Smooth muscle cell (in vitro differentiated cells): ENCODE measurements at regions not wholly inside any gene's neighbourhood (a gene's known extent, or its start where the extent isn't known, plus 50 kb on each side); places are given as distances from the start of the nearest gene placed in this dataset.
"Not testable (repeated sequence)": the region's sequence is repeated elsewhere in the genome, so short reads cannot be mapped to it uniquely, and the experiment has no call there.

Experiments
- DNase-seq: peaks from one replicate; lab custom pipeline; 2025; ENCODE audit not compliant: unreplicated experiment; lab: John Stamatoyannopoulos, UW
- H2AFZ ChIP-seq: fragments of 200-600 bp; sonication (generic); 2 replicates; pipeline ENCODE4 v1.6.0; 2016; ENCODE audit warnings: antibody characterized with exemption, low read depth, mild to moderate bottlenecking
- H3F3A ChIP-seq: fragments of 200-600 bp; sonication (generic); 2 replicates; pipeline ENCODE4 v1.6.0; 2017; ENCODE audit warnings: antibody characterized with exemption, low read depth
- H3K27ac ChIP-seq: fragments of 200-600 bp; sonication (generic); 2 replicates; pipeline ENCODE4 v1.5.1; 2016; ENCODE audit warnings: low read depth, mild to moderate bottlenecking
- H3K27me3 ChIP-seq: fragments of 200-600 bp; sonication (generic); 2 replicates; pipeline ENCODE4 v1.6.1; 2016; ENCODE audit warnings: low read depth, mild to moderate bottlenecking
- H3K36me3 ChIP-seq: fragments of 200-600 bp; sonication (generic); 2 replicates; pipeline ENCODE4 v1.5.1; 2016; ENCODE audit warnings: low read depth
- H3K4me1 ChIP-seq: fragments of 200-600 bp; sonication (generic); 2 replicates; pipeline ENCODE4 v1.5.1; 2016; ENCODE audit warnings: low read depth
- H3K4me2 ChIP-seq: fragments of 200-600 bp; sonication (generic); 2 replicates; pipeline ENCODE4 v1.6.0; 2016; ENCODE audit warnings: mild to moderate bottlenecking
- H3K4me3 ChIP-seq: fragments of 200-600 bp; sonication (generic); 2 replicates; pipeline ENCODE4 v1.5.1; 2016; ENCODE audit warnings: mild to moderate bottlenecking
- H3K79me2 ChIP-seq: fragments of 200-600 bp; sonication (generic); 2 replicates; pipeline ENCODE4 v1.6.0; 2016; ENCODE audit warnings: low read depth, mild to moderate bottlenecking
- H3K9ac ChIP-seq: fragments of 200-600 bp; sonication (generic); 2 replicates; pipeline ENCODE4 v1.6.0; 2016; ENCODE audit warnings: low read depth
- H3K9me3 ChIP-seq: fragments of 200-600 bp; sonication (generic); replicated peaks from 2 replicates; pipeline ENCODE4 v1.5.1; 2016; ENCODE audit warnings: low read depth
- H4K20me1 ChIP-seq: fragments of 200-600 bp; sonication (generic); 2 replicates; pipeline ENCODE4 v1.6.0; 2016; ENCODE audit warnings: low read depth
- WGBS: methylation state at CpG from one replicate; pipeline ENCODE4 v1.1.7; 2016; ENCODE audit warnings: low lambda C conversion rate; 5-methylcytosine and 5-hydroxymethylcytosine counted together
- TF ChIP-seq, protein P1 (sequence below): fragments of 200-600 bp; sonication (generic); IDR thresholded peaks from 2 replicates; pipeline ENCODE4 v1.5.1; 2017; ENCODE audit warnings: borderline replicate concordance, mild to moderate bottlenecking, antibody characterized with exemption; ENCODE audit not compliant: insufficient read depth, poor library complexity, severe bottlenecking

DNA sequence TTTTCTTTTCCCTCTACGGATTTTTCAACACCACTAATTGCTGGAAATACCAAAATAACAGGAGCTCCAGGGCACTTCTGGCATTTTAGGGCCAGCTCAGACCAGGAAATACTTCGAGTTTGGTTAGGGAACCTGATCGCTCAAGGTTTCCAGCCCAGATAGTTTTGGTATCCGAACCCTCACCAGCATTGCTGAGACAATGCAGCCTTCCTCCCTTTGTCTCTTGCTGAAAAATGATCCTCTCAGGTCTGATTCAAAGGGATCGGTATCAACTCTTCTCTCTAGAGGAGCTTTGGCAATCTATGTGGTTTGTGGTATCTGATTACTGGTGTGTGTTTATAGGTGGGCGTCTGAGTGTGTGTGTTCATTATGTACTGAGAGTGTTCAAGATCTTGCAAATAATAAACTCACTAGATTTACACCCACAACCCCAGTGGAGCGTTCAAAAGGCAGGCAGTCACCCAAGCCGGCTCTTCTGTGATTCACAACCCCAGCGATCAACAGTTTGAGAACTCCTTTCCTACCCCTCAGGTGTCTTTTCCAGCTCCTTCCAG is 122.8 kb upstream of the EGFLAM start:
- H3K27me3 ChIP-seq, result peaks cover 10% of the 10 kb centered on the region
- peak overlapping the region; percentile 12 for H3K9ac ChIP-seq
- no peaks in the 10 kb centered on the region for H3F3A ChIP-seq
- no peaks in the 10 kb centered on the region for H3K36me3 ChIP-seq
- TF ChIP-seq, protein P1, sequence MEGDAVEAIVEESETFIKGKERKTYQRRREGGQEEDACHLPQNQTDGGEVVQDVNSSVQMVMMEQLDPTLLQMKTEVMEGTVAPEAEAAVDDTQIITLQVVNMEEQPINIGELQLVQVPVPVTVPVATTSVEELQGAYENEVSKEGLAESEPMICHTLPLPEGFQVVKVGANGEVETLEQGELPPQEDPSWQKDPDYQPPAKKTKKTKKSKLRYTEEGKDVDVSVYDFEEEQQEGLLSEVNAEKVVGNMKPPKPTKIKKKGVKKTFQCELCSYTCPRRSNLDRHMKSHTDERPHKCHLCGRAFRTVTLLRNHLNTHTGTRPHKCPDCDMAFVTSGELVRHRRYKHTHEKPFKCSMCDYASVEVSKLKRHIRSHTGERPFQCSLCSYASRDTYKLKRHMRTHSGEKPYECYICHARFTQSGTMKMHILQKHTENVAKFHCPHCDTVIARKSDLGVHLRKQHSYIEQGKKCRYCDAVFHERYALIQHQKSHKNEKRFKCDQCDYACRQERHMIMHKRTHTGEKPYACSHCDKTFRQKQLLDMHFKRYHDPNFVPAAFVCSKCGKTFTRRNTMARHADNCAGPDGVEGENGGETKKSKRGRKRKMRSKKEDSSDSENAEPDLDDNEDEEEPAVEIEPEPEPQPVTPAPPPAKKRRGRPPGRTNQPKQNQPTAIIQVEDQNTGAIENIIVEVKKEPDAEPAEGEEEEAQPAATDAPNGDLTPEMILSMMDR, result no peak
- H3K4me1 ChIP-seq, result no peaks in the 10 kb centered on the region
- peak overlapping the region; percentile 62 for H3K4me2 ChIP-seq
- 45% methylated on average over 9 of the region's 9 CpGs for WGBS
- H2AFZ ChIP-seq, result no peak overlapping the region
- H3K27ac ChIP-seq, result peak overlapping the region; percentile 84
- no peak for DNase-seq
- H3K79me2 ChIP-seq, result no peaks in the 10 kb centered on the region
- H3K9me3 ChIP-seq, result no peaks in the 10 kb centered on the region
- no peak overlapping the region for H3K4me3 ChIP-seq
- no peaks in the 10 kb centered on the region for H4K20me1 ChIP-seq

DNA sequence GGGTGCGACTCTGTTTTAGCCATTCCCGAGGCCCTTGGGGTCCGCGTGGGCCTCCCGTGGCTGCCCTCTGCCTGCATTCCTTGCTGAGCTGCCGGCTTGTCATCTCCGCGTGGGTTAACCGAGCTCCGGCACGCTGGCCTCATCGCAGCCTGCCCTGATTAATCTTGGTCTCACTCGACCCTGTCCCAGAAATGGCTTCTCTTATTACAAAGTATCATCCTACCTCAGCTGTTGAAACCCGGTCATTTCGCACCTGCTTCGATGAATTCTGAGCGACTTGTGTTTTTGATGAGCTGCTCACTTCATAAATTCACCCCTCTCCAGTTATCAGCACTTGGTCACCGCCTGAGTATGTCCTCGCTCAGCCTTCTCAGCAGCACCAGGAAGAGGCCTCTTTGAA is 123.5 kb upstream of the EGFLAM start:
- no peaks in the 10 kb centered on the region for H3K79me2 ChIP-seq
- no peaks in the 10 kb centered on the region for H3F3A ChIP-seq
- peak overlapping the region; percentile 62 for H3K4me2 ChIP-seq
- DNase-seq, result no peak
- WGBS, result 32% methylated on average over 19 of the region's 19 CpGs
- H3K27me3 ChIP-seq, result peaks cover 8% of the 10 kb centered on the region
- no peaks in the 10 kb centered on the region for H4K20me1 ChIP-seq
- peak overlapping the region; percentile 84 for H3K27ac ChIP-seq
- H2AFZ ChIP-seq, result no peak overlapping the region
- no peaks in the 10 kb centered on the region for H3K36me3 ChIP-seq
- H3K9ac ChIP-seq, result no peak overlapping the region
- no peaks in the 10 kb centered on the region for H3K9me3 ChIP-seq
- no peaks in the 10 kb centered on the region for H3K4me1 ChIP-seq
- TF ChIP-seq, protein P1, result no peak
- no peak overlapping the region for H3K4me3 ChIP-seq

DNA sequence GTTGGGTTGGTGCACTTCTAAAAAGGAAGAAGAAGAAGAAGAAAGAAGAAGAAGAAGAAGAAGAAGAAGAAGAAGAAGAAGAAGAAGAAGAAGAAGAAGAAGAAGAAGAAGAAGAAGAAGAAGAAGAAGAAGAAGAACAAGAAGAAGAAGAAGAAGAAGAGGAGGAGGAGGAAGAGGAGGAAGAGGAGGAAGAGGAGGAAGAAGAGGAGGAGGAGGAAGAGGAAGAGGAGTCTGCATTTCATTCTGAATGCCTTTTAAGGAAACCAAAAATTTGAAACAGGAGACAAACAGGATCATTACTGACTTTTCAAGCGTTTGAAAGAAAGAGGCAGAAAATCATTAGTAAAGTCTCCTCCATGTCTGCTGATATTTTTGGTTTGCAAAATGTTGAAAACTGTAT is 124.1 kb upstream of the EGFLAM start:
- H3K79me2 ChIP-seq, H4K20me1 ChIP-seq, H3K4me3 ChIP-seq, H3K4me1 ChIP-seq, H3K9me3 ChIP-seq, H3F3A ChIP-seq, H3K36me3 ChIP-seq, DNase-seq, H3K27me3 ChIP-seq, H2AFZ ChIP-seq, H3K9ac ChIP-seq: not testable (repeated sequence)
- 86% methylated on average over 1 of the region's 1 CpG for WGBS
- peak overlapping the region; percentile 62 for H3K4me2 ChIP-seq
- H3K27ac ChIP-seq, result peak overlapping the region; percentile 84

DNA sequence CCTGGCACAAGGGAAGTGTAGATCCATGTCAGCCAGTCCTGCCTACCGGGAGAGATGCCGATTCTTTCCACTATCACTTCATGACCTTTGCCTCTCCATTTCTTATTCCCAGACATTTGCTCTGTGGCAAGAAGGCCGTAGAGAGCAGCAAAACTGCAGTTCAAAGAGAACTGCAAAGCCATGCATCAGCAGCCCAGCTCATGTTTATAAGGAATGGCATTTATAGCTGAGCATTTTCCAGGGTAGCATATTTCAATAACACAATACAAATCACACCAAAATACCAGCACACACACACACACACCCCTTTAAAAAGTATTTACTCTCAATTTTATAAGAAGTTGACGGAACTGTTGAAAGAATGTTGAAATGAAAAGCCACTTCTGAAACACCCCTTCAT is 126.7 kb upstream of the EGFLAM start:
- no peak overlapping the region for H3K27ac ChIP-seq
- no peak overlapping the region for H3K4me3 ChIP-seq
- no peaks in the 10 kb centered on the region for H3K4me1 ChIP-seq
- DNase-seq, result no peak
- H3K9me3 ChIP-seq, result no peaks in the 10 kb centered on the region
- peak overlapping the region; percentile 44 for H2AFZ ChIP-seq
- no peaks in the 10 kb centered on the region for H3K27me3 ChIP-seq
- WGBS, result 67% methylated on average over 4 of the region's 4 CpGs
- no peaks in the 10 kb centered on the region for H3K36me3 ChIP-seq
- no peak overlapping the region for H3K4me2 ChIP-seq
- H3K79me2 ChIP-seq, result no peaks in the 10 kb centered on the region
- H3F3A ChIP-seq, result no peaks in the 10 kb centered on the region
- TF ChIP-seq, protein P1, result no peak
- no peaks in the 10 kb centered on the region for H4K20me1 ChIP-seq
- no peak overlapping the region for H3K9ac ChIP-seq
